GM18867 (cell line): ENCODE measurements at regions not wholly inside any gene's neighbourhood (a gene's known extent, or its start where the extent isn't known, plus 50 kb on each side); places are given as distances from the start of the nearest gene placed in this dataset.

Source experiments
- ATAC-seq: cut with Tn5 transposase; IDR thresholded peaks from one replicate; pipeline ENCODE4 v1.9.1; 2021; ENCODE audit warnings: mild to moderate bottlenecking, moderate library complexity; ENCODE audit not compliant: unreplicated experiment

DNA sequence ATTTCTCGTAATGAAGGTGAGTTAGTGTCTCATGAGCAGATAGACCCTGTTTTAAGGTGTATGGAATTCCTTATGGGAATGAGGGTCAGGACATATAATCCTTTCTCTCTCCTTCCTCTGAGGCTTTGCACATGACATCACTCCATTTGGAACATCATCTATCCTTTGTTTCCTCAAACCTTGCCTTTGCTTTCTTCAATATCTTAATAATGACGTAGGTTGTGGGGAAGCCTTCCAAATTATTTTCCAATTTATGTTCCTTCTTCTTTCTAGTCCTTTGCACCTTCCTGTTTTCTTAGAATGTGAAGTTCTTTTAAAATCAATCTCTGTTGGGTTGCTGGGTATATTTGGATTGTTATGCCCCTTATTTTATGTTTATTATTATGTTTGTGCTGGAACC lies 502.9 kb upstream of the STXBP6 start:
- no peak for ATAC-seq

DNA sequence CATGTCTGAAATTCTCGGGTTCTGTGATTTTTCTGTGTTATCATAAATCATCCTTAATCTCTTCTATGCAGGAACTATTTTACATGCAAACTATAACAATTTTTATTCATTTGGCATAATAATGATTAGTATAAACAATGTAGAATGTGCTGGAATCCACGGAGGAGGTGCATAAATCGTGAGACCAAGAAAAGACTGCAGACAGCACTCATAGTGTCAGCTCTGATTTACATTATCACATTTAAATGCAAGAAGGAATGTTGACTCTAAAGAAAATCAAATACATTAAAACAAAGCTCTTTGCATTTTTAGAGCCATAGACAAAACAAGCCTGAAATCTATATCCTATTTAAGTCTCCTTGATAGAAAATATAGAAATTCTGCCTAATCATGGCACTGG lies 501.7 kb upstream of the STXBP6 start:
- ATAC-seq, result no peak

DNA sequence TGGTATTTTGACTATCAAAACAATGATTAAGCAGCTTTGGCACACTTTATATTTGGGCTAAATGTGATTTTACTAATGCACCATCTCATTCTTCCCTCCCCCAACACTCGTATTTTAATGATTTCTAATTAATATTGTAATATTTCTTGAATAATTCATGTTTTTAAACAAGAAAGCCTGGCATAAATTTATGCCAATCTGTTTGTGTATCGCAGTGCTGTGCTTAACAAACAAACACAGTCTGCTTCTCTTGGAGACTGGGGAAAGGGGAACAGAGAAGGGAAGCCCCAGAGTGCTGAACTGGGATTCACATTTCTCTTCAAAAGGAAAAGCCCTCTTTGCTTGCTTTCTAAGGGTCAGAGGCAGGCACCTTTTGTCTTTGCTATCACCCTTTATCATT lies 496.9 kb upstream of the STXBP6 start:
- ATAC-seq, result no peak

DNA sequence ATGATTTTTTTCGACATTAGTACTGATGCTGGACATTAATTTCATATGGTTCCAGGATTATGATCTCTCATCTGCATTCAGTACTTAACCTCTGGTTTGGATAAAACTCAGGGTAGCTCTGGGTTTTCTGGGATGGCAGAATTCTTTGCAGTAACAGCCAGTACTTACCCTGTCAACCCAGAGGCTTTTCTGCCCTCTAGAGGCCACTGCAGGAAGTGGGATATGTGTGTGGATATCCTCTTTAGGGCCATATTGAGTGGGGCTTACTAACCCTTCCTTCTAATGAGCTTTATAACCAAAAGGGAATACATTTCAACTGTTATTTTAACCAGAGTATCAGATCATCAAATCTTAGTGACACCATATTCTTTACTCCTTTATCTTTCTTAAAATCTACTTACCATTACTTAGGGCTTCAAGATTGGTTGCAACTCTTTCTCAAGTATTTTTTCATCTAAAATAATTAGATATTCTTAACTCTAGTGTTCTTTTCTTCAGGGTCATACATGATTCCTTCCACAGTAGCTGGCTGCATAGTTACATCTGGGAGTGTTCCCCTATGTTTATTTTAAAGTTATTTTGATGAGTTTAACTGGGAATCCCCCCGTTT lies 488.0 kb upstream of the STXBP6 start:
- peak; percentile 75 for ATAC-seq

DNA sequence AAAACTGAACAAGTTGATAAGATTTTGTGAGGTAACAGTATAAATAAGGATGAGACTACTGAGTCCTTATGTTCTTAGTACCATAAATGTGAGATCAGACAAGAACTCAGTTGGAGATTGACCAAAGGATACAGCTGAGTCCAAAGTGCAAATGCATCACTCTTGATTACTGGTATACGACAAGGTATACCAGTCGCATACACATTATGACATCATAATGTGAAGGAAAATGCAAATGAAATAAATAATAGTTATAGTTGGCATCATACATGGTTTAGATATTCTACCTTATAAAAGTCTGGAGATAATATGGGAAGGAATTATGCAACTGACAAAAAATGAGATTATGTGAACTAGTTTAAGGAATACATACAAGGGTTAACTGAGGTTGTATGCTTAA lies 476.3 kb upstream of the STXBP6 start:
- no peak for ATAC-seq

DNA sequence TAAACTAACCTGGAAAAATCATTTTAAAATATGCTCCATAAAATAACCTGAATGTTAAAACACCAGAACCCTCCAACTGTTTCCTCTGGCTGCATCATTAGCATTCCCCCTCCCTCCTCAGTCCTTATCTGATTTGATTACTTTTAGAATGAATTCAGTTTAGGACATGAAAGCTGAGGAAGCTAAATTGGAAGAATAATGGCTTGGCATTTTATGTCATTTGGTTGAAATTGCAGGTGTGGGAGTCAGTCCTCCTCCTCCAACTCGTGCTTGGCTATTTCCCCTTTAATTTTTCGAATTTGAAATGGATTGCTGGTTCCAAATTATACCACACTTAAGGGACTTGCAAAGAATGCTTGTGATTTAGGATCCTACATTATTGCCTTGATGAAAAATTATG lies 473.0 kb upstream of the STXBP6 start:
- no peak for ATAC-seq

DNA sequence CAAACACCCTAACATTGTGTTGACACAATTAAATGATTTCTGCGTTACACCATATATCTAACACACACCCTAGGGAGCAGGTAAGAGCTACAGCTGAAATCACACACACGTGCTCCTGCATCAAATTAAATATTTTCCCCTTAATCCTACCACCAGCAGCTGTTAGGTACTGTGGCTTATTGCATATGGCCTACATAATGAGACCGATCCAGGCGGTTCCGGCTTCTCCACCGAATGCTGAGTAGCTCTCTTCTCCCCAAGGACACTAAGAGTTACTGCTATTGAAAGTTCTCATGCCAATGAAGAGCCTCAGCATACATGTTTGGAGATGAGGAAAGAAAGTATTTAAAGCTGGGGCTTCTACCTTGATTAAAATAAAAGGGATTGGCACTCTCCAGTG lies 472.2 kb upstream of the STXBP6 start:
- no peak for ATAC-seq

DNA sequence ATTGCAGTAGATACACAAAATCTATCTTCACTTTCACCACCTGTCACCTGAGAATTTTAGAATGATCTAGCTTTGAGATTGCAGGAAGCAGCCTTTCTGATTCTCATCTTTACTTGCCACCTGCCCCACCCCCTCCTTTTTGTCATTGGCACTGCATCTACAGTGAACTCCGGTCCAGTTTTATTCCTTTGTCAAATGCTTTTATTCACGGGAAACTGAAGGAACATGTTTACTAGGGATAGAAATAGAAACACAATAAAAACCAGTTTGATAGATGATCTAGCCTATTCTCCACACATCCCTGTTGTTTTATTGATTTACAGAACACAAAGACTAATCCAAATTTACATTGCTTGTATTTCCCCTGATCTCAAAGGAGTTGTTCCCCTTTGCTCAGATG lies 471.7 kb upstream of the STXBP6 start:
- no peak for ATAC-seq

DNA sequence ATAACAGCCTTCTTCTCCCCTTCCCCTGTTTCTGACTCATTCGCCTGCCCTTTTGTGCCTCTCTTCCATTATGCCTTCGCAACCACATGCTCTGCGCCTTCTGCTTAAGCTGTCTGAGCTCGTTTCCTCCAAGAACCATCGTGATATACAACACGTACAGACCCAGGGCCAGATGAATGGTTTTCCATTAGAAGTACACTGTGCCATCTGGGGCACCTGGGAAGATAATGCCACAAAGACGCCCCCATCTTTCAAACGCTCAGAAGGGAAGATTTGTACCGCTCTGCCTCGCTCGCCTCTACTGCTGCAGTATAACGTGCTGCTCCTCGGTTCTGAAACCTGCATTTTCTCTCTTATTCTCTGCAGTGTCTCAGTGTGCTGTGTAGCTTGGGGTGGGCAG lies 470.9 kb upstream of the STXBP6 start:
- no peak for ATAC-seq

DNA sequence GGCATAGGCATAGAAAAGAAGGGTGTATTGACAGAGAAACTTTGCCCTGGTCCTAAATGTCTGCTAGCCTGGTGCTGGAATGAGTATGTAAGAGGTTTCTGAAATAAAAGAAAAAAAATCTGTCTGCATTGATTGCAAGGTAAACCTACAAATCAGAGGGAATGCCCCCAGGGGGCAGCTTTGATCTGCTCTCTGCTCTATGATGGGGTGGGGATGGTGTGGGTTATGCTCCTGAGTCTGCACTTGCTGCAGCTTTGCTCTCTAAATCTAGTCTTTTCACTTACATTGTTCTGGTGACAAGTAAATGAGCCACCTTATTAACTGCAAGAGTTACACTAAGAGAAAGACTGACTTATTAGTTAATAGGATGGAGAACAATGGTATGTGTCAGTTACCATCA lies 468.4 kb upstream of the STXBP6 start:
- ATAC-seq, result no peak

DNA sequence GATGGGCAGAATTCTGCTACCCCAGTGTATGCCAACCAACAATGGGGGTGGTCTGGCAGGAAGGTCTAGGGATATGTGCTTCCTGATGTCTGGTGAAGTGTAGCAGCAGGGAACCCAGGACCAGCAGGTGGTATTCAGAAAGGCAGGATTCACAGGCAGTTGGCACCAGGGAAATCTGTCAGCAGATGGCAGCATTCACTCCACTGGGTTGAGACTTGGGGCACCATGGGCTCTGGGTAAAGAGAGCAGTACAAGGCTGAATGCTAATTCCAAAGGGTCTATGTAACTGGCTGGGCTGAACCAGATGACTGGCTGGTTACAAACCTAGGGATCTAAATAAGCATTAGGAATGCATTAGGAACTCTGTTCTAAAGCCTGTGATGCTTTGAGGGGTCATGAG lies 466.9 kb upstream of the STXBP6 start:
- ATAC-seq, result no peak

DNA sequence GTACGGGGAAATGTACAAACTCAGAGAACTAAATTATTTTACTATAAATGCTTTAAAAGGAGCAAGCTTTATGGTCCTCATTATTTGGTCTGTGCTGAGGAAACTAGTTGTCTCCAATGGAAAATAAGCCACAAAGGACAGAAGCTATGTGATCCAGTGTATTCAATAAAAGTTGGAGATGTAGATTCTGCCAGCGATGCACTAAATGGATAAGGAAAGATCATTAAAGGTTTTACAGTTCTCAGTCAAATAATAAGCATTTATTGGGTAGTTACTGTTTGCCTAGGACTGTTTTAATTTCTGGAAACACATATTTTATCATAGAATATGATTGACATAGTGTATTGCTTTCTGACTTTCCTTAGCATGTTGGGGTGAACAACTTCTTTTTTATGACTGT lies 458.9 kb upstream of the STXBP6 start:
- no peak for ATAC-seq

DNA sequence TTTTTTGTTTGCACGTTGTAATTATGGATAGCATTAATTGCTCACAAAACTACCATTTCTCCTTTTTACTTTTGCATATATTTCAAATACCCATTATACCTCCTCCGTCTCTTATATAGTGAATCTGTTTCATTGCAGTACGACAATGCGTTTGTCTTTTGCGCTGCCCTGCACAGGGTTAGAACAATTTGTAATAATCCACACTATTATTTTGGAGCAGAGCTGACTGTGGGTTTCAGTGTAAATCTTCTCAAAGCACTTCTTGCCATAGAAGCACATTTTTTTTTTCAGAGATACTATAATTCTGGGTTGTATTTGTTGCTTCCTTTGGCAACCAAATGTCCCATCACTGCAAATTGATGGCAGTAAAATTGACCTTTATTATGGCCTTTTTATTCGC lies 451.8 kb upstream of the STXBP6 start:
- no peak for ATAC-seq

DNA sequence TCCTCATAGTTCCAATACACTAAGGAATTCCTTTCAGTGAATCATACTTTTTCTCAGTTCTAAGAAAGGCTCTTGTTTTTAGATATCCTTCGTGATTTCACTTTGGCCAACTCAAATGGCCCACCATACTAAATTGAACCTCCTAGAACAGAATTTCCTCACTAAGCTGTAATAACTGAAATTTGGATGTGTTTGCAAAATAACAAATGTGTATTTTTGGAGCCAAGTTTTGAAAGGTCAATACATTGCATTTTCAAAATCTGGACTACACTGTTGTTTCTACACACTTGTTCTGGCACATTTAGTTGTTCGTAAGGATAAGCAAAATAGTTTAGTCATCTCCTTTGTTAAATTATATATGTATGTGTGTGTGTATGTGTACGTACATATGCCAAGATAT lies 439.0 kb upstream of the STXBP6 start:
- no peak for ATAC-seq

DNA sequence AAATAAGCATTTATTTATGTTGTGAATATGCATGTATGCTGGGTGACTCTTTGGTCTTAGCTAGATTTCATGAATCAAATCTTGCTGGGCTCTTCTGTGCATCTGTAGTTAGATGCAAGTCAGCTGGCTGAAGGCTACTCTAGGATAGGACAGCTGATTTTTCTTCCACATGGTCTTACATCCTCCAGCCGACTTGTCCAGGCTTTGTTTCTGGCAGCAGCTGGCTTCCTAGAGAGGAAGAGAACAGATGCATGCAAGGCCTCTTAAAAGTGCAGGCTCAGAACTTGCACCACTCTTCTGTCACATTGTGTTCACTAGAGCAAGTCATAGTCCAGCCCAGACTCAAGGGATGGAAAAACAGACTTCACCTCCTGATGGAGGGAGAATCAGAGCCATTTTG lies 435.4 kb upstream of the STXBP6 start:
- no peak for ATAC-seq

DNA sequence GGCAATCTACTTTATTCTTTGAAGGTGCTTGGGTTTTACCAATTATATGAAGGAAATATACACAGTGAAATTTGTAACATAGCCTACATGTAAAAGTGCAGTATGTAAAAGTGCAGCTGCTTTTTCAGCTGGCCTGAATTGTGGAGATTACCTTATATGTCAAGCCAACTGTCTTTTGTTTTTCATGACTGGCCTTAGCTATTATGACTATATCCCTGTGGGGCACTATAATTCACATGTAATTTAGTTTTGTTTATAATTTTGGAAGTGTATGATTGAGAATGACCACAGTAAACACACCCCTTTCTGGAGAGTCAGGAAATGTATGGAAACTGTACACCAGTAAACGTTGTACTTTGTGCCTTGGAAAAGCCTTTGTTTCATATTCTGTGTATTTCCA lies 435.0 kb upstream of the STXBP6 start:
- ATAC-seq, result no peak

DNA sequence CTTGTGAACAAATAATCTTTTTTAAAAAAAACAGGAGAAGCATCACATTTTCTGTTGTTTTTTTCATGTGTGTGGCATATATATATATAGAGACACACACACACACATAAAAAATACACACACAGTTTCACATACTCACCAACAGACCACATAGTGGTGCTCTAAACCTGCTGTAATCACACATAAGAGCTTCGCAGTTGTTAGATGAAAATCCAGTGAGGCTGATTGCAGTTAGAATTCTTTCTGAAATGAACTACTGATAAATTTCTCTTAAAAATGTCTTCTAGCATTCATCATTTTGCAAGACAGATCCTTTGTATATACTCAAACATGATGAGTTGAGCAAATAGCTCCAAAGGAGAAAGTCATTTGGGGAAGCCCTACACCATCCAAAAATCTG lies 434.3 kb upstream of the STXBP6 start:
- no peak for ATAC-seq

DNA sequence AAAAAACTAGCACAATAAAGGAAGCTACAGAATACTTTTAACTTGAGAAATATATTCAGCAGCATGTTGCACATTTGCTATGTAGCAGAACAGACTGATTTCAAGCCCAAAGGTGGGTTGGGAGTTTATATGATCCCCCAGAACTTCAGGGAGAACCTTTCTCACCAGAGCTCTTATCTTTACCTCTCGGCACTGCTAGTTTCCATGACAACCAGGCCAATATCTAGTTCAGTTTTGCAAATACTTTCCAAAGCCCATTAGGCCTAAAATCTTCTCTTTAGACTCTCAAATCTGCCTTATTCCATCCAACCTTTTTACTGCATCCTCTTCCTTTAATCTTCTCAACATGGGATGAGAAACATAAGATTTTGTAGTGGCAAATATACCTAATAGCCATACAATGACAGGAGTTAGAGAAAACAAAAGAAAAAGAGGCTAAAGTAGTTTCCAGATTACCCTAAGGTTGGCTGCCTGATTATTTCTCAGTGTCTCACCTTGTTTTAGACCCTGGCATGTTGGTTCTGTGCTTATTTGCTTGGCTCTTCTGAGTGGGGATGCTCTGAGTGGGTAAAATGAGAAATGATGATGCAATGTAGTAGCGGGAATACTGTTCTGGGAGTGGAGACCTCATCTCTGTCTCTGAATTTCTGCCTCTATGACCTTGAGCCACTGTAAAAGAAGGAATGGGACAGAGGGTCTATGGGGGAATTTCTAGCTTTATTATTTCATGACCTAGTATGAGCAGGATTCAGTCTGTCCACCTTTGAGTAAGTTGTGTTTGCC lies 427.6 kb upstream of the STXBP6 start:
- ATAC-seq, result no peak

DNA sequence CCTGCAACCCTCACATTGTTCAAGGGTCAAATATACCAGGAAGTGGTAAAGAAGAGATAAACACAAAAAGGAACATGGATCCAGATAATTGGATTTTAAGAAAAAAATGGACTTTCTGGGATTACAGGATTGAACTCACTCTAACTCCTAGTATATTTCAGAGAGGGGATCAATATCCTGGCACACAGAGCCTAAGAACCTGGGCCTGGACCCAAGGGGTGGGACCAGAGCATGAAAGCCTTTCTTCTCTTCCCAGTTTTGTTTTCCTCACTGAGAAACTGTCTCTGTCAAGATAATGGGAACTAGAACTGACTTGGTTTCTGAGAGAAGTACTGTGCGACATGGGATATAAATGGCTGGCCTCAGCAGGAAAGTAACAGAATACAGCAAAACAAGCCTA lies 422.8 kb upstream of the STXBP6 start:
- no peak for ATAC-seq

DNA sequence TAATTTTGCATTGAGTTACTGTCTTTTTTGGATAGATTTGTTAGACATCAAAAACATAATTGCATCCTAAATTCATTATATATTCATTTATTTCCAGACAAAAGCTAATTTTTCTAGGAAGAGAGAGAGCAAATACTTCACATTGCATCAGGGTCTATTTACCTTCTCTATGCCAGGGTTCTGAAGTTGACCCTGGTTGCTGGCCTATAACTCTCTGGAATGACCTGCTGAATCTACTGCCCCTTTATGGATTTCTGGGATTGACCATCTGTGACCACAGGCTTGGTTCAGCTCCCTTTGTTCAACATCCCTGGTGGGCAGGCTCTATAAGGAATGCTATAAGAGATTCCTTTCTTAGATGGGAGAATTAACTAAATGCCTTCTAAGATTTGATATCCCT lies 414.8 kb upstream of the STXBP6 start:
- ATAC-seq, result no peak

DNA sequence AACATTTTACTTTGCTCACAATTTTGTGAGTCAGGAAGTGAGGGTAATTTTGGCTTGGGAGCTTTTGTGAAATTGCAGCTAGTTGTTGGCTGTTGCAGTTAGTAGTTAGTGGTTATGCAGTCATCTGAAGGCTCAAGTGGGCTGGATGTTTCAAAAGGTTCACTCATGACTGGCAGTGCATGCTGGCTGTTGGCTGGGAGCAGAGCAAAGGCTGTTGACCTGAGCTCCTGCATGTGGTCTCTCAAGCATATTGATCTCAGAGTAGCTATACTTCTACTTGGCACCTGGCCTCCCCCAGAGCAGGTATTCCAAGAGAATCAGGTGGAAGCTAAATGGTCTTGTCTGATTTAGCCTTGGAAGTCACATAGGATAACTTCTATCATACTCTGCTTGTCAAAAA lies 414.1 kb upstream of the STXBP6 start:
- no peak for ATAC-seq

DNA sequence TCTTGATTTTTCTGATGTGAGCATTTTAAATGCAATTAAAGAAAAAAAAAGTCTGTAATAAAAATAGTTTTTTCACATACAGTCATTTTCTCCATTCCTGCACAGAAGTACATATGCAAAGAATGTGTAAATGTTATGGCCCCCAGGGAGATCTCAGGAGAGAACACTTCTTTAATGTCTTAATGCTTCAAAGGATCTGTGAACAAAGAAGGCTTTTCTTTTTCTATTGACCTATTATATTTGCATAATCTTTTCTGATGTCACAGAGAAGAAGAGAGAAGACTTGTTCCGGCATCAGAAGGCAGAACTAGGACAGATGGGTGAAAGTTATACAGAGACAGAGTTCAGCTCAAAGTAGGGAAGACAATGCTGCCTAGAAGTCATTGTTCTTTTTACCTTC lies 413.5 kb upstream of the STXBP6 start:
- ATAC-seq, result no peak

DNA sequence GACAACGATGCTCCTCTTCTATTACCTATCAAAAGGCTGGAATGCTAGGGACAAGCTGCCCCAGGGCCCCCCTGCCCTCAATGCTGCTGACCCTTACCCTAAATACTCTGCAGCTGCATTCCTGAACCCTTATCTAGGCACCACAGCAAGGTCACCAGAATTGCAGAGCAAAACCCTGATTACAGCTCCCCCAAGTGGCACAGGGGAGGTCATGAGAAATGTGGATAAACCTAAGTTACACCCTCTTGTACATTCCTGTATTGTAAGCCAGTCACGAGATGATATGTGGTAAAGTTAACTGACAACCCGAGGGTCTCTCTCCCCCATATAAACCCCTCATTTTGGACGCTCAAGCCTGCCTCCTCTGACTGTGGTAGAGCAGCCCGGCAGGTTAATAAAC lies 411.8 kb upstream of the STXBP6 start:
- no peak for ATAC-seq
